ENCODE measurements at regions not wholly inside any gene's neighbourhood (a gene's known extent, or its start where the extent isn't known, plus 50 kb on each side); places are given as distances from the start of the nearest gene placed in this dataset.

GRCh38 chr14:42374332-42374731, 767.7 kb downstream of the LRFN5 start:
- Histone ChIP-seq H3K9me3 (ENCODE audit: control insufficient read depth, insufficient read depth, low read depth, low read length) (no peaks in the 10 kb centered on the region), H3K4me3 (ENCODE audit: low read depth, low read length) (no peak overlapping the region), H3K36me3 (ENCODE audit: control insufficient read depth in 2 of 2, insufficient read depth in 1 of 2, low read length in 2 of 2) (no peaks in the 10 kb centered on the region), H3K27ac (ENCODE audit: extremely low read depth, low read depth, low read length) (no peak overlapping the region), H3K4me1 (ENCODE audit: control insufficient read depth, insufficient read depth, low read length) (no peaks in the 10 kb centered on the region)
- ChIA-PET CTCF (no interaction called here), POLR2A (no interaction called here)
- no peak for TF ChIP-seq ZNF140 (tag by site-specific recombination; IDR thresholded peaks at IDR 0.05)
- TF ChIP-seq ZNF626 (tag by site-specific recombination; IDR thresholded peaks at IDR 0.05) = no peak
- no peak for TF ChIP-seq ZNF561 (tag by site-specific recombination; IDR thresholded peaks at IDR 0.05; ENCODE audit: borderline replicate concordance)
- TF ChIP-seq ZNF529 (tag by site-specific recombination; IDR thresholded peaks at IDR 0.05; ENCODE audit: insufficient replicate concordance) = no peak
- TF ChIP-seq ZNF555 (tag by site-specific recombination; conservative IDR thresholded peaks at IDR 0.05) = no peak
- no peak for TF ChIP-seq ZNF654 (tag by site-specific recombination; IDR thresholded peaks at IDR 0.05; ENCODE audit: low read depth)
- TF ChIP-seq, protein P1, sequence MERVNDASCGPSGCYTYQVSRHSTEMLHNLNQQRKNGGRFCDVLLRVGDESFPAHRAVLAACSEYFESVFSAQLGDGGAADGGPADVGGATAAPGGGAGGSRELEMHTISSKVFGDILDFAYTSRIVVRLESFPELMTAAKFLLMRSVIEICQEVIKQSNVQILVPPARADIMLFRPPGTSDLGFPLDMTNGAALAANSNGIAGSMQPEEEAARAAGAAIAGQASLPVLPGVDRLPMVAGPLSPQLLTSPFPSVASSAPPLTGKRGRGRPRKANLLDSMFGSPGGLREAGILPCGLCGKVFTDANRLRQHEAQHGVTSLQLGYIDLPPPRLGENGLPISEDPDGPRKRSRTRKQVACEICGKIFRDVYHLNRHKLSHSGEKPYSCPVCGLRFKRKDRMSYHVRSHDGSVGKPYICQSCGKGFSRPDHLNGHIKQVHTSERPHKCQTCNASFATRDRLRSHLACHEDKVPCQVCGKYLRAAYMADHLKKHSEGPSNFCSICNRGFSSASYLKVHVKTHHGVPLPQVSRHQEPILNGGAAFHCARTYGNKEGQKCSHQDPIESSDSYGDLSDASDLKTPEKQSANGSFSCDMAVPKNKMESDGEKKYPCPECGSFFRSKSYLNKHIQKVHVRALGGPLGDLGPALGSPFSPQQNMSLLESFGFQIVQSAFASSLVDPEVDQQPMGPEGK (tag by site-specific recombination; IDR thresholded peaks at IDR 0.05) = no peak
- TF ChIP-seq ZNF184 (tag by site-specific recombination; IDR thresholded peaks at IDR 0.05) = no peak
- TF ChIP-seq ZNF670 (tag by site-specific recombination; IDR thresholded peaks at IDR 0.05; ENCODE audit: low read depth) = no peak
- TF ChIP-seq ZBTB7A (tag by site-specific recombination; IDR thresholded peaks at IDR 0.05; ENCODE audit: low read depth) = no peak
- no peak for TF ChIP-seq SP2 (tag by site-specific recombination; IDR thresholded peaks at IDR 0.05)
- no peak for TF ChIP-seq ZNF558 (tag by site-specific recombination; IDR thresholded peaks at IDR 0.05)
- TF ChIP-seq ZNF488 (tag by site-specific recombination; IDR thresholded peaks at IDR 0.05) = no peak
- TF ChIP-seq ZNF274 (IDR thresholded peaks at IDR 0.05; ENCODE audit: low read length) = no peak
- no peak for TF ChIP-seq ZNF274 (tag by site-specific recombination; IDR thresholded peaks at IDR 0.05; ENCODE audit: borderline replicate concordance)
- no peak for TF ChIP-seq ZSCAN23 (tag by site-specific recombination; IDR thresholded peaks at IDR 0.05)
- no peak for TF ChIP-seq ZNF777 (tag by site-specific recombination; IDR thresholded peaks at IDR 0.05; ENCODE audit: borderline replicate concordance)
- TF ChIP-seq IKZF3 (tag by site-specific recombination; IDR thresholded peaks at IDR 0.05) = no peak
- no peak for TF ChIP-seq ZBTB48 (tag by site-specific recombination; IDR thresholded peaks at IDR 0.05)

GRCh38 chr14:42370056-42370455, 763.4 kb downstream of the LRFN5 start:
- TF ChIP-seq ZNF155 (tag by site-specific recombination; IDR thresholded peaks at IDR 0.05) = no peak
- ChIA-PET CTCF (no interaction called here), POLR2A (no interaction called here)
- Histone ChIP-seq H3K4me3 (ENCODE audit: low read depth, low read length) (no peak overlapping the region), H3K9me3 (ENCODE audit: control insufficient read depth, insufficient read depth, low read depth, low read length) (no peaks in the 10 kb centered on the region), H3K36me3 (ENCODE audit: control insufficient read depth in 2 of 2, insufficient read depth in 1 of 2, low read length in 2 of 2) (no peaks in the 10 kb centered on the region), H3K4me1 (ENCODE audit: control insufficient read depth, insufficient read depth, low read length) (no peaks in the 10 kb centered on the region), H3K27ac (ENCODE audit: extremely low read depth, low read depth, low read length) (no peak overlapping the region)

DNA sequence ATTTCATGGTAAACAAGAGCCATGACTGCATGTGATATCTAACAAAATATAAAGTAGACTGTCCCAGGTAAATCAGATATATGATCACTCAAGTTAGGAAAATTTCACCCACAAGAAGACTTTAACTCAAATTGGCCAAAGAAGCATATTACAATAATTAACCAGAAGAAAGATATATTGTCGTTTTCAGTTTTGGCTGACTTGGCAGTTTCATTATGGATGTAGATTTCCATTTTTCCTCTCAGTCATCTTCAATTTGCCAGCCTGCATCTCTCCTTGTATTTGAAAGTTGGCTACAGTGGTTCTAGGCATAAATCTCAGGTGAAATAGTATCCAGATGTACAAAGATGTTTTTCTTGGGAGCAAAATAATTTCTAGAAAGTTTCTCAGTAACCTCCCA, 761.6 kb downstream of the LRFN5 start:
- Histone ChIP-seq H3K9me3 (ENCODE audit: control insufficient read depth, insufficient read depth, low read depth, low read length) (no peaks in the 10 kb centered on the region), H3K4me1 (ENCODE audit: control insufficient read depth, insufficient read depth, low read length) (no peaks in the 10 kb centered on the region), H3K36me3 (ENCODE audit: control insufficient read depth in 2 of 2, insufficient read depth in 1 of 2, low read length in 2 of 2) (no peaks in the 10 kb centered on the region), H3K4me3 (ENCODE audit: low read depth, low read length) (no peak overlapping the region), H3K27ac (ENCODE audit: extremely low read depth, low read depth, low read length) (no peak overlapping the region)
- ChIA-PET CTCF (no interaction called here), POLR2A (no interaction called here)
- no peak for TF ChIP-seq ZNF223 (tag by site-specific recombination; IDR thresholded peaks at IDR 0.05)
- no peak for TF ChIP-seq ZNF555 (tag by site-specific recombination; conservative IDR thresholded peaks at IDR 0.05)
- TF ChIP-seq, protein P2, sequence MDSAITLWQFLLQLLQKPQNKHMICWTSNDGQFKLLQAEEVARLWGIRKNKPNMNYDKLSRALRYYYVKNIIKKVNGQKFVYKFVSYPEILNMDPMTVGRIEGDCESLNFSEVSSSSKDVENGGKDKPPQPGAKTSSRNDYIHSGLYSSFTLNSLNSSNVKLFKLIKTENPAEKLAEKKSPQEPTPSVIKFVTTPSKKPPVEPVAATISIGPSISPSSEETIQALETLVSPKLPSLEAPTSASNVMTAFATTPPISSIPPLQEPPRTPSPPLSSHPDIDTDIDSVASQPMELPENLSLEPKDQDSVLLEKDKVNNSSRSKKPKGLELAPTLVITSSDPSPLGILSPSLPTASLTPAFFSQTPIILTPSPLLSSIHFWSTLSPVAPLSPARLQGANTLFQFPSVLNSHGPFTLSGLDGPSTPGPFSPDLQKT (IDR thresholded peaks at IDR 0.05; ENCODE audit: borderline replicate concordance, low read depth, low read length) = no peak
- no peak for TF ChIP-seq ZNF510 (tag by site-specific recombination; IDR thresholded peaks at IDR 0.05; ENCODE audit: insufficient replicate concordance)
- TF ChIP-seq ZNF202 (tag by site-specific recombination; IDR thresholded peaks at IDR 0.05; ENCODE audit: borderline replicate concordance) = no peak
- TF ChIP-seq ZNF112 (tag by site-specific recombination; IDR thresholded peaks at IDR 0.05) = no peak
- TF ChIP-seq INSM2 (tag by site-specific recombination; IDR thresholded peaks at IDR 0.05) = no peak
- TF ChIP-seq ZNF549 (tag by site-specific recombination; IDR thresholded peaks at IDR 0.05) = no peak
- TF ChIP-seq ZNF335 (tag by site-specific recombination; conservative IDR thresholded peaks at IDR 0.05) = no peak
- no peak for TF ChIP-seq KLF7 (tag by site-specific recombination; IDR thresholded peaks at IDR 0.05; ENCODE audit: borderline replicate concordance)

All from HEK293 (cell line).